ENCODE measurements at regions not wholly inside any gene's neighbourhood (a gene's known extent, or its start where the extent isn't known, plus 50 kb on each side); places are given as distances from the start of the nearest gene placed in this dataset.
A peak's percentile ranks its signal among the peaks of the same experiment; 100 is the strongest.
"Not testable (repeated sequence)": the region's sequence is repeated elsewhere in the genome, so short reads cannot be mapped to it uniquely, and the experiment has no call there.

DNA sequence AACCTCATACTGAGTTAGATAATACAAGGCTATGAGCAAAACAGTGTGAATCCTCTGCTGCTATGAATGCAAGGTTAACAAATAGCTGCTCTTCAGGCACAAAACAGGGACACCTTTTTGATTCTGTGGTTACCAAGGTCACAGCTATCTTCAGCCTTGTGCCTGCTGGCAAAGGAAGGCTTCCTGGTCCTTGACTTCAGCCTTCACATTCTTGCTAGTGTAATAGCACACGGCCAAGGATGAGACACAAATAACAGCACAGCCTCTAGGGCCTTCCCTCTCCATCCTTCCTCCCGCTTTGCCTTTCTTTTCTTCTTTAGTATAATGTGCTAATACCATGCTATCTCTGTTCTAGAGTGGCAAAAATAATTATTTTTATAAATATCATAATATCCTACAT is 130.6 kb upstream of the CAV2 start:
- no peak overlapping the region for H3K9ac ChIP-seq (ENCODE audit: low read depth in 1 of 3, low read length in 3 of 3)
- no peaks in the 10 kb centered on the region for H3K9me3 ChIP-seq (ENCODE audit: control insufficient read depth in 3 of 3, low read length in 3 of 3)
- no peaks in the 10 kb centered on the region for H3K27me3 ChIP-seq (ENCODE audit: control insufficient read depth in 3 of 3, insufficient read depth in 3 of 3, low read length in 3 of 3)
- H3K4me3 ChIP-seq (ENCODE audit: low read length in 3 of 3), result no peak overlapping the region
- H3K27ac ChIP-seq (ENCODE audit: low read depth, low read length), result no peak overlapping the region
- no peaks in the 10 kb centered on the region for H3K36me3 ChIP-seq (ENCODE audit: control insufficient read depth in 3 of 3, insufficient read depth in 3 of 3, low read length in 3 of 3)
- no peaks in the 10 kb centered on the region for H3K4me1 ChIP-seq (ENCODE audit: control insufficient read depth in 3 of 3, insufficient read depth in 3 of 3, low read length in 3 of 3)

DNA sequence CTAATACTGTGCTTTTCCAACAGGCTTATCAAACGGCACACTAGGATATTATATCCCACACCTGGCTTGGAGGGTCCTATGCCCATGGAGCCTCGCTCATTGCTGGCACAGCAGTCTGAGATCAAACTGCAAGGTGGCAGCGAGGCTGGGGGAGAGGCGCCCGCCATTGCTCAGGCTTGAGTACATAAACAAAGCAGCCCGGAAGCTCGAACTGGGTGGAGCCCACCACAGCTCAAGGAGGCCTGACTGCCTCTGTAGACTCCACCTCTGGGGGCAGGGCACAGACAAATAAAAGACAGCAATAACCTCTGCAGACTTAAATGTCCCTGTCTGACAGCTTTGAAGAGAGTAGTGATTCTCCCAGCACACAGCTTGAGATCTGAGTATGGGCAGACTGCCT is 128.0 kb upstream of the CAV2 start:
- not testable (repeated sequence) for H3K27me3 ChIP-seq (ENCODE audit: control insufficient read depth in 3 of 3, insufficient read depth in 3 of 3, low read length in 3 of 3); H3K4me3 ChIP-seq (ENCODE audit: low read length in 3 of 3); H3K27ac ChIP-seq (ENCODE audit: low read depth, low read length); H3K4me1 ChIP-seq (ENCODE audit: control insufficient read depth in 3 of 3, insufficient read depth in 3 of 3, low read length in 3 of 3); H3K36me3 ChIP-seq (ENCODE audit: control insufficient read depth in 3 of 3, insufficient read depth in 3 of 3, low read length in 3 of 3); H3K9me3 ChIP-seq (ENCODE audit: control insufficient read depth in 3 of 3, low read length in 3 of 3); H3K9ac ChIP-seq (ENCODE audit: low read depth in 1 of 3, low read length in 3 of 3)

DNA sequence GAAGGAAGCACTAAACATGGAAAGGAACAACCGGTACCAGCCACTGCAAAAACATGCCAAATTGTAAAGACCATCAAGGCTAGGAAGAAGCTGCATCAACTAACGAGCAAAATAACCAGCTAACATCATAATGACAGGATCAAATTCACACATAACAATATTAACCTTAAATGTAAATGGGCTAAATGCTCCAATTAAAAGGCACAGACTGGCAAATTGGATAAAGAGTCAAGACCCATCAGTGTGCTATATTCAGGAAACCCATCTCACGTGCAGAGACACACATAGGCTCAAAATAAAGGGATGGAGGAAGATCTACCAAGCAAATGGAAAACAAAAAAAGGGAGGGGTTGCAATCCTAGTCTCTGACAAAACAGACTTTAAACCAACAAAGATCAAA is 126.3 kb upstream of the CAV2 start:
- not testable (repeated sequence) for H3K9me3 ChIP-seq (ENCODE audit: control insufficient read depth in 3 of 3, low read length in 3 of 3); H3K9ac ChIP-seq (ENCODE audit: low read depth in 1 of 3, low read length in 3 of 3); H3K36me3 ChIP-seq (ENCODE audit: control insufficient read depth in 3 of 3, insufficient read depth in 3 of 3, low read length in 3 of 3); H3K27me3 ChIP-seq (ENCODE audit: control insufficient read depth in 3 of 3, insufficient read depth in 3 of 3, low read length in 3 of 3); H3K4me1 ChIP-seq (ENCODE audit: control insufficient read depth in 3 of 3, insufficient read depth in 3 of 3, low read length in 3 of 3); H3K27ac ChIP-seq (ENCODE audit: low read depth, low read length); H3K4me3 ChIP-seq (ENCODE audit: low read length in 3 of 3)

DNA sequence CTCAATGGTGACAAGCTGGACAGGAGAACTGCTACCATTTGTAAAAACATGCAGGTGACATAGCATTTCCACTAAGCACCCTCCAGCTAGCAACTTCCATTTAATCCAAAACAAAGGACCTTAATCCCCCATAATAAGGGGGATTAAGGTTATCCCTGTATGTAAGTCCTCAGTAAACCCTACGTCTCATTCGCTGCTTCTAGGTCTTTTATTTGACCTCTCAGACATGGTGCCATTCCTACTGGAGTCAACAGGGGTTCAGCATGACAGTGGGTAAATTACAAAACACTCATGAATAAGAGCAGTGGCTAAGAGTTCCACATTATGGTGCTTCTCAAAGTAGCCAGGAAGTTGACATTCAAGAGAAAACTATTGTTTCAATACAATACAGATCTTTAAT is 121.8 kb upstream of the CAV2 start:
- H3K36me3 ChIP-seq (ENCODE audit: control insufficient read depth in 3 of 3, insufficient read depth in 3 of 3, low read length in 3 of 3), result no peaks in the 10 kb centered on the region
- no peaks in the 10 kb centered on the region for H3K4me1 ChIP-seq (ENCODE audit: control insufficient read depth in 3 of 3, insufficient read depth in 3 of 3, low read length in 3 of 3)
- H3K27me3 ChIP-seq (ENCODE audit: control insufficient read depth in 3 of 3, insufficient read depth in 3 of 3, low read length in 3 of 3), result no peaks in the 10 kb centered on the region
- no peak overlapping the region for H3K4me3 ChIP-seq (ENCODE audit: low read length in 3 of 3)
- H3K27ac ChIP-seq (ENCODE audit: low read depth, low read length), result no peak overlapping the region
- H3K9ac ChIP-seq (ENCODE audit: low read depth in 1 of 3, low read length in 3 of 3), result no peak overlapping the region
- no peaks in the 10 kb centered on the region for H3K9me3 ChIP-seq (ENCODE audit: control insufficient read depth in 3 of 3, low read length in 3 of 3)

DNA sequence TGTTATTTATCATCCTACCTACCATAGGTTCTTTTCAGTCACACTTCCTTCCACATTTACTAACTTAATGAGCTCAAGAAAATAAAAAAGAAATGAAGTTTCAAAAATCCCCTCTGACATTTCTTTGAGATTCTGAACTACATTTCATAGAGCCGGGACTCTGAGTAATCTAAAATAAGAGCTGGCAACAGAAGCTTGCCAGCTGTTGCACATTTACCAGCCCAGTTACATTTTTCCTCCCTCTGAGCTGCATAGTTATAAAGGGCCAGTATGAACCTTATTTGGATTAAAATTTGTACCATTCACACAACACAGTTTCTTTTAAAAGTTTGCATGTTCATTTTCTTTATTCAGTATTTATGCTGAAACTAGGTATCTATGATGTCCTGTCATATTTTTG is 119.5 kb upstream of the CAV2 start:
- no peak overlapping the region for H3K4me3 ChIP-seq (ENCODE audit: low read length in 3 of 3)
- no peaks in the 10 kb centered on the region for H3K36me3 ChIP-seq (ENCODE audit: control insufficient read depth in 3 of 3, insufficient read depth in 3 of 3, low read length in 3 of 3)
- H3K27ac ChIP-seq (ENCODE audit: low read depth, low read length), result no peak overlapping the region
- H3K27me3 ChIP-seq (ENCODE audit: control insufficient read depth in 3 of 3, insufficient read depth in 3 of 3, low read length in 3 of 3), result no peaks in the 10 kb centered on the region
- H3K9me3 ChIP-seq (ENCODE audit: control insufficient read depth in 3 of 3, low read length in 3 of 3), result no peaks in the 10 kb centered on the region
- H3K4me1 ChIP-seq (ENCODE audit: control insufficient read depth in 3 of 3, insufficient read depth in 3 of 3, low read length in 3 of 3), result no peaks in the 10 kb centered on the region
- no peak overlapping the region for H3K9ac ChIP-seq (ENCODE audit: low read depth in 1 of 3, low read length in 3 of 3)

DNA sequence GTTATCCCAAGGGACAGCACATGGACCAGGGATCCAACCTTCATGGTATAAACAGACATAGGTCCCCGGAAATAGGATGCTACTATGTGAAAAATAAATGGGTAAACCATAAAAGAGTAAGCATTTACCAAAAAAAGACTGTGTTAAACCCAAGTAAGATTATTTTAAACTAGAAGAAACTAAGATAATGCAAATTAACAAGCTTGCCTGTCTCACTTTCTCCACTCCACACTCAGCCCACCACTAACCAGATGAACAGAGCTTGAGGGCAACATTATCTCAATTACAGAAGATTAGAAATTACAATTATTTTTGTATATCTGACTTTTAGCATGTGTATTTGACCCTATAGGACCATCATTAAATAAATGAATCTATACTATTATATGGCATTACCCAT is 117.2 kb upstream of the CAV2 start:
- Histone ChIP-seq H3K27me3 (ENCODE audit: control insufficient read depth in 3 of 3, insufficient read depth in 3 of 3, low read length in 3 of 3) (no peaks in the 10 kb centered on the region), H3K9ac (ENCODE audit: low read depth in 1 of 3, low read length in 3 of 3) (no peak overlapping the region), H3K4me3 (ENCODE audit: low read length in 3 of 3) (no peak overlapping the region), H3K9me3 (ENCODE audit: control insufficient read depth in 3 of 3, low read length in 3 of 3) (no peaks in the 10 kb centered on the region), H3K27ac (ENCODE audit: low read depth, low read length) (no peak overlapping the region), H3K4me1 (ENCODE audit: control insufficient read depth in 3 of 3, insufficient read depth in 3 of 3, low read length in 3 of 3) (no peaks in the 10 kb centered on the region), H3K36me3 (ENCODE audit: control insufficient read depth in 3 of 3, insufficient read depth in 3 of 3, low read length in 3 of 3) (no peaks in the 10 kb centered on the region)

DNA sequence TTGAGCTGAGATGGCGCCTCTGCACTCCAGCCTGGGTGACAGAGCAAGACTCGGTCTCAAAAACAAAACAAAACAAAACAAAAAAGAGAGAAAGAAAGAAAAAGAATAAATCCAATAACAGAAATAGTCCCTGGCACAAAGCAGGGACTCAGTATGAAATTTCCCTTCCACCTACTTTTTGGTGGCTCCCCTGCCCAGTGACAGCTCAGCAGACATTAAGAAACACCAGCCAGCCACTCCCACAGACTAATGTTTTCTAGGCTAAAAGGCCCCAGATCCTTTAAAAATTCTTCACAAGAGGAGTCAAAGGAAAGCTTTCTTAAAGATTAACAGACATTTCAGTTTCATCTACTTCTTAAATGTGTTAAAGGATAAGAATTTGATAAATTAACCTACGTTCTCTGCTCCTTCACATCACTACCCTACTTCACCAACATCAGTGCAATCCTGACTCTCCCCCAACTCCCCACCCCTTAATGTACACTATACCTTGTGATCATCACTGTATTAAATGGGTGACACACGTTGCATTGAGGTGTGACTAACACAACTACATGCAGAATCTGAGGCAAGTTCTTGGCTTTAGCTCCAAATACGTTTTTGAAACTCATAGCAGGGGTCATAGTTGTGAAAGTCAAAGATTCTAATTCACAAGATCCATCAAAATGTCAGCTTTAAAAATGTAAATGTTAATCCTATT is 114.5 kb upstream of the CAV2 start:
- Histone ChIP-seq H3K9ac (ENCODE audit: low read depth in 1 of 3, low read length in 3 of 3) (no peak overlapping the region), H3K4me1 (ENCODE audit: control insufficient read depth in 3 of 3, insufficient read depth in 3 of 3, low read length in 3 of 3) (no peaks in the 10 kb centered on the region), H3K4me3 (ENCODE audit: low read length in 3 of 3) (no peak overlapping the region), H3K27ac (ENCODE audit: low read depth, low read length) (no peak overlapping the region), H3K9me3 (ENCODE audit: control insufficient read depth in 3 of 3, low read length in 3 of 3) (no peaks in the 10 kb centered on the region), H3K36me3 (ENCODE audit: control insufficient read depth in 3 of 3, insufficient read depth in 3 of 3, low read length in 3 of 3) (no peaks in the 10 kb centered on the region), H3K27me3 (ENCODE audit: control insufficient read depth in 3 of 3, insufficient read depth in 3 of 3, low read length in 3 of 3) (no peaks in the 10 kb centered on the region)

DNA sequence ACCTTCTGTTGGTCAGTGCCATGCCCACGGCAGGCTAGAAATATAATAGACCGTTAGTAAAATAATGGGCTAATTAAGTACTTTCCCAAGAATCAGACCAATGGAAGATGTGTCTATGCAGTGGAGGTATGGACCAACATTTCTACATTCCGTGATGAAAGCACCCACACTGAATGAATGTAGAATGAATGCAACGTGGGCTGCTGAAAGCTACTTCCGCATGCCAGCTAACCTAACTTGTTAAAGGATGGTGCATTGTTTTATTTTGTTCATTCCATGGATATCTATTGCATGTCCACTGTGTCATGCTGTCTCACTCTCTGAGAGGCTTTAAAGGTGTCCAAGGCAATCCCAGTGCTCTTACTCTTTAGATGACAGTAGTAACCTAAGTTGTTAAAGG is 112.9 kb upstream of the CAV2 start:
- Histone ChIP-seq H3K4me3 (ENCODE audit: low read length in 3 of 3) (no peak overlapping the region), H3K36me3 (ENCODE audit: control insufficient read depth in 3 of 3, insufficient read depth in 3 of 3, low read length in 3 of 3) (no peaks in the 10 kb centered on the region), H3K27ac (ENCODE audit: low read depth, low read length) (no peak overlapping the region), H3K9ac (ENCODE audit: low read depth in 1 of 3, low read length in 3 of 3) (no peak overlapping the region), H3K9me3 (ENCODE audit: control insufficient read depth in 3 of 3, low read length in 3 of 3) (no peaks in the 10 kb centered on the region), H3K27me3 (ENCODE audit: control insufficient read depth in 3 of 3, insufficient read depth in 3 of 3, low read length in 3 of 3) (no peaks in the 10 kb centered on the region), H3K4me1 (ENCODE audit: control insufficient read depth in 3 of 3, insufficient read depth in 3 of 3, low read length in 3 of 3) (no peaks in the 10 kb centered on the region)

DNA sequence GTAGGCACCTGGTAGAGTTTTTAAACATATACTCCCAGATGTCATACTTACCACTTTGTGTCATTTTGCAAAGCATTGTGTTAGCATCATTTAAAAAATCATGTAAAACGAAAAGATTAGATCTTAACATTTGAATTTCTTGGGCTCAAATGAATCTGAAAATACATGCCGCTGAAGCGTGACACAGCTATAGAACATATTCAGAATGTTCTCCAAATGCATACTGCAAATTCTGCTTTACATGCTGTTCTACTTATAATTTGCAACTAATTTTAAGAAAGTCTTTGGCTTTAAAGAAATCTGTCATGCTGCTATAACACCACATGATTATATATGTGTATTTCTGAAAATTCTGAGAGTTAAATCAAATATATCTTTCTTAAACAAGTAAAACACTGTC is 109.2 kb upstream of the CAV2 start:
- no peaks in the 10 kb centered on the region for H3K36me3 ChIP-seq (ENCODE audit: control insufficient read depth in 3 of 3, insufficient read depth in 3 of 3, low read length in 3 of 3)
- peaks cover 0 to 4% (median 4%) of the 10 kb centered on the region in 3 donors for H3K4me1 ChIP-seq (ENCODE audit: control insufficient read depth in 3 of 3, insufficient read depth in 3 of 3, low read length in 3 of 3)
- no peak overlapping the region for H3K9ac ChIP-seq (ENCODE audit: low read depth in 1 of 3, low read length in 3 of 3)
- no peak overlapping the region for H3K27ac ChIP-seq (ENCODE audit: low read depth, low read length)
- no peaks in the 10 kb centered on the region for H3K27me3 ChIP-seq (ENCODE audit: control insufficient read depth in 3 of 3, insufficient read depth in 3 of 3, low read length in 3 of 3)
- H3K4me3 ChIP-seq (ENCODE audit: low read length in 3 of 3), result no peak overlapping the region
- H3K9me3 ChIP-seq (ENCODE audit: control insufficient read depth in 3 of 3, low read length in 3 of 3), result no peaks in the 10 kb centered on the region

DNA sequence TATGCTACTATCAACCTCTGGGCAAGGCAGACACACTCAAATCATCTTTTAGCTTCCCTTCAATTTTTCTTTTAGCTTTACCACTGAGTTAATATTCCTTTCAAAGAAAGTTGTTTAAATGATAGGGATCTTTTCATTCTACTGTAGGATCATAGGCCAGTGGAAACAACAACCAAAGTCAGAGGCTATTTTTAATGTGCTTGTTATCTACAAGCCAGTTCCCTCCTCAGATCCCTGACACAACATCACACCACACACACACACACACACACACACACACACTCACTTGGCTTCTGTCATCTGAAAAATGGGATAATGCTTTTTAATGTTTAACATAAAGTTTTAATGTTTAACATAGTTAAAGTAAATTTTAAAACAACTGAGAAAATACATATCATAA is 106.7 kb upstream of the CAV2 start:
- Histone ChIP-seq H3K9me3 (ENCODE audit: control insufficient read depth in 3 of 3, low read length in 3 of 3) (no peaks in the 10 kb centered on the region), H3K4me1 (ENCODE audit: control insufficient read depth in 3 of 3, insufficient read depth in 3 of 3, low read length in 3 of 3) (peaks cover 0 to 5% (median 4%) of the 10 kb centered on the region in 3 donors), H3K9ac (ENCODE audit: low read depth in 1 of 3, low read length in 3 of 3) (no peak overlapping the region), H3K4me3 (ENCODE audit: low read length in 3 of 3) (no peak overlapping the region), H3K27me3 (ENCODE audit: control insufficient read depth in 3 of 3, insufficient read depth in 3 of 3, low read length in 3 of 3) (no peaks in the 10 kb centered on the region), H3K27ac (ENCODE audit: low read depth, low read length) (no peak overlapping the region), H3K36me3 (ENCODE audit: control insufficient read depth in 3 of 3, insufficient read depth in 3 of 3, low read length in 3 of 3) (no peaks in the 10 kb centered on the region)

DNA sequence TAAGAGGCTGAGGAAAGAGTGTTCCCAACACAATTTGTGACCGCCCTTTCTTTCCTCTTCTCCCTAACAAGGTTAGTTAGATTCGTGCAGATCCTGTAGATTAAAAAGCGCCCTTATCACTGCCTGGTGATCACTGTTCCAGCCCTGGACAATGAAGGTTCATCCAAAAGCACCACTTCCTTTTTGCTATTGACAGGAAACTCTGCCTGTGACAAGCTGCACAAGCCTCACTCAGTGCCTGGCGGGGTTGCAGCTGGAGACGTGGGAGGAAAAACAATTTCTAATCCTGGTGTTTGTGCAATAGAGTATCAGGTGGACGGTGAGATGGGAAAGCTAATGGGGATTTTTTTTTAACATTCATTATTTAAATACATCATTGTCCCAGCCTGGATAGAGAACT is 105.9 kb upstream of the CAV2 start:
- Histone ChIP-seq H3K27ac (ENCODE audit: low read depth, low read length) (peak overlapping the region; percentile 29), H3K9ac (ENCODE audit: low read depth in 1 of 3, low read length in 3 of 3) (no peak overlapping the region), H3K4me3 (ENCODE audit: low read length in 3 of 3) (no peak overlapping the region), H3K36me3 (ENCODE audit: control insufficient read depth in 3 of 3, insufficient read depth in 3 of 3, low read length in 3 of 3) (no peaks in the 10 kb centered on the region), H3K27me3 (ENCODE audit: control insufficient read depth in 3 of 3, insufficient read depth in 3 of 3, low read length in 3 of 3) (no peaks in the 10 kb centered on the region), H3K4me1 (ENCODE audit: control insufficient read depth in 3 of 3, insufficient read depth in 3 of 3, low read length in 3 of 3) (peaks cover 0 to 5% (median 4%) of the 10 kb centered on the region in 3 donors), H3K9me3 (ENCODE audit: control insufficient read depth in 3 of 3, low read length in 3 of 3) (no peaks in the 10 kb centered on the region)

All from skeletal muscle tissue (tissue), 3 donors.